Nephron (organoid): ENCODE measurements at regions not wholly inside any gene's neighbourhood (a gene's known extent, or its start where the extent isn't known, plus 50 kb on each side); places are given as distances from the start of the nearest gene placed in this dataset.

ENCODE experiments used
- H3K27ac Mint-ChIP-seq, 3 experiments: 2 replicates each; pipeline ENCODE4 v1.8.0; 2020; ENCODE audit warnings: mixed read lengths in 3 of 3, mild to moderate bottlenecking in 2 of 3, moderate library complexity in 1 of 3
- H3K27me3 Mint-ChIP-seq: 2 replicates; pipeline ENCODE4 v1.8.0; 2021; ENCODE audit warnings: low read depth, mild to moderate bottlenecking, moderate library complexity, mixed read lengths
- H3K36me3 Mint-ChIP-seq: 2 replicates; pipeline ENCODE4 v1.8.0; 2020; ENCODE audit warnings: low read depth, mixed read lengths
- H3K4me1 Mint-ChIP-seq: 2 replicates; pipeline ENCODE4 v1.8.0; 2020; ENCODE audit warnings: mixed read lengths
- H3K4me3 Mint-ChIP-seq, 3 experiments: 2 replicates each; pipeline ENCODE4 v1.8.0; 2020; ENCODE audit warnings: mild to moderate bottlenecking in 3 of 3, mixed read lengths in 3 of 3, moderate library complexity in 2 of 3
- H3K9me3 Mint-ChIP-seq: 2 replicates; pipeline ENCODE4 v1.8.0; 2020; ENCODE audit warnings: mixed read lengths
- CTCF ChIP-seq, 3 experiments: fragments of 200-600 bp; sonication (generic); IDR thresholded peaks; one replicate each; pipeline ENCODE4 v1.5.0; 2021; ENCODE audit warnings: antibody characterized with exemption in 3 of 3; ENCODE audit not compliant: unreplicated experiment in 3 of 3

DNA sequence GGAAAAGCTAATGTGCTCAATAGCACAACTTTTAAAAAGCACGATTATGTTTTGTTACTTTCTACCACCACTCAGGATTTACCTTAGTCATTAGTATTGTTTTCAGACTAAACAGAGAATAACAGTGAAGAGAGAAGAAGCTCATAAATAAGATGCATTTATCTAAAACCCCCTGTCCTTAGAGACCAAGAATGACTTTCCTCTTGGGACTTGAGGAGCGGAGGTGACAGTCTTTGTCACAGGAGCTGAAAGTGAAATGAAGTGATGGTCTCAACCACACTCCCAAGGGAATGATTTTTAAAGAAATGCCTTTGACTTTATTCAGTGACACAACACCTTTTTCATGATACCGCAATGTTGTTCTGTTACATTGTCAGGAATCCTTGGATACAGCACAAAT lies 190.6 kb upstream of the NBEA start:
- TF ChIP-seq CTCF (IDR thresholded peaks at IDR 0.05; ENCODE audit: unreplicated experiment in 3 of 3), result no peak
- Mint-ChIP-seq H3K27me3 (peaks cover 9% of the 10 kb centered on the region), H3K27ac (no peak overlapping the region), H3K36me3 (no peaks in the 10 kb centered on the region), H3K4me1 (peaks cover 23% of the 10 kb centered on the region), H3K4me3 (no peak overlapping the region), H3K9me3 (peaks cover 3% of the 10 kb centered on the region)

- peaks cover 4% of the 10 kb centered on the region for H3K27me3 Mint-ChIP-seq
- TF ChIP-seq CTCF (IDR thresholded peaks at IDR 0.05; ENCODE audit: unreplicated experiment in 3 of 3), result no peak
- H3K4me3 Mint-ChIP-seq, result no peak overlapping the region
- no peaks in the 10 kb centered on the region for H3K36me3 Mint-ChIP-seq
- H3K4me1 Mint-ChIP-seq, result peaks cover 23% of the 10 kb centered on the region
- H3K27ac Mint-ChIP-seq, result no peak overlapping the region
- H3K9me3 Mint-ChIP-seq, result no peaks in the 10 kb centered on the region
Measured at GRCh38 chr13:34752283-34752960, 189.6 kb upstream of the NBEA start.

DNA sequence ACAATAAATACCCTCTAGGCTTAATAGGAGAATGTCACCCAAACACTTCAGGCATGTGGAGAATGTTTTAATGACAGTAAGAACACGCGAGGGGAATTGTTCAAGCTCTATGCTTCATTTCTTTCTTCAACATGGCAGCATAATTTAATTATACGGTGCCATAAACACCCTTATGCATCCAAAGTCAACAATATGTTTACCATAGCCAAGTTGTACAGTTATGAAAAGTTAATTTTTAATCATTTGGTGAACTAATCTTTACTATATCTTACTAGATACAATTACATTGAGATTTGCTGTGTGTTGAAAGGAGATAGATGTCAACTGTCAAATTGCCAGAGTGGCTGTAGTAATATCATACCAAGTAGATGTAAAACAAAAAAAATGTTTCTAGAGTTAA lies 185.9 kb upstream of the NBEA start:
- Mint-ChIP-seq H3K36me3 (no peaks in the 10 kb centered on the region), H3K9me3 (no peaks in the 10 kb centered on the region), H3K4me3 (no peak overlapping the region), H3K4me1 (peaks cover 3% of the 10 kb centered on the region), H3K27ac (no peak overlapping the region), H3K27me3 (no peaks in the 10 kb centered on the region)
- TF ChIP-seq CTCF (IDR thresholded peaks at IDR 0.05; ENCODE audit: unreplicated experiment in 3 of 3), result no peak

GRCh38 chr13:34756572-34756971 lies 185.5 kb upstream of the NBEA start:
- Mint-ChIP-seq H3K4me1 (no peaks in the 10 kb centered on the region), H3K4me3 (no peak overlapping the region), H3K27ac (no peak overlapping the region), H3K36me3 (no peaks in the 10 kb centered on the region), H3K9me3 (no peaks in the 10 kb centered on the region), H3K27me3 (no peaks in the 10 kb centered on the region)
- TF ChIP-seq CTCF (IDR thresholded peaks at IDR 0.05; ENCODE audit: unreplicated experiment in 3 of 3), result no peak

- Mint-ChIP-seq H3K27ac (no peak overlapping the region), H3K4me1 (no peaks in the 10 kb centered on the region), H3K36me3 (no peaks in the 10 kb centered on the region), H3K4me3 (no peak overlapping the region), H3K9me3 (no peaks in the 10 kb centered on the region), H3K27me3 (no peaks in the 10 kb centered on the region)
- TF ChIP-seq CTCF (IDR thresholded peaks at IDR 0.05; ENCODE audit: unreplicated experiment in 3 of 3), result no peak
Measured at GRCh38 chr13:34757441-34757840, 184.6 kb upstream of the NBEA start.

DNA sequence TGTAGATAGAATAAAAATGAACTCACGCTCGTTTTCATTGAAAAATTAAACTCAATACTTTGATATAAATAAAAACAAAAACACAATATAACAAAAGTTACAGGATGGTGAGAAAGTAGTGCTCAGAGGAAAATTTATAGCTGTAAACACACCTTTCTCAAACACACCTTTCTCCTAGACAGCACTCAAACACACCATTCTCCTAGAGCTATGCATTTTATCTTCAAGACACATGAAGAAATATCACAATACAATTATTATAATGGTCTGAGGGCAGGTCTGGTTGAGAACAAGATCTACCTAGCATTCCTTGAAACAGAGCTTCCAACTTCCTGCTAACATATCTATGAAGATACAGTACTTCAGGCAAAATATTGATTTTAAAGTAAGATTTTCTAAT lies 183.4 kb upstream of the NBEA start:
- Mint-ChIP-seq H3K4me1 (no peaks in the 10 kb centered on the region), H3K36me3 (no peaks in the 10 kb centered on the region), H3K9me3 (no peaks in the 10 kb centered on the region), H3K27me3 (no peaks in the 10 kb centered on the region), H3K4me3 (no peak overlapping the region), H3K27ac (no peak overlapping the region)
- no peak for TF ChIP-seq CTCF (IDR thresholded peaks at IDR 0.05; ENCODE audit: unreplicated experiment in 3 of 3)
